B cell (primary cell): ENCODE measurements at regions not wholly inside any gene's neighbourhood (a gene's known extent, or its start where the extent isn't known, plus 50 kb on each side); places are given as distances from the start of the nearest gene placed in this dataset.

Experiments
- ATAC-seq: fragments of 200-7000 bp; cut with Tn5 transposase; one replicate; pipeline ENCODE4 v1.10.0; 2021; ENCODE audit warnings: low read depth, mild to moderate bottlenecking, moderate number of reproducible peaks, moderate library complexity
- CTCF ChIA-PET: fragments of 350-600 bp; sonication (Branson Sonifier 250); formaldehyde crosslinking; loops from one replicate; lab custom pipeline; 2021; ENCODE audit warnings: antibody characterized with exemption, inconsistent platforms; lab: Charles Lee
- POLR2A ChIA-PET: fragments of 350-600 bp; sonication (Branson Sonifier 250); formaldehyde crosslinking; loops from one replicate; lab custom pipeline; 2021; ENCODE audit warnings: antibody characterized with exemption; lab: Charles Lee
- DNase-seq: peaks from one replicate; pipeline ENCODE4 v3.0.0; 2013
- H2AFZ ChIP-seq: 2 replicates; pipeline ENCODE4 v1.6.1; 2012; ENCODE audit warnings: mild to moderate bottlenecking, low read depth, low read length; ENCODE audit not compliant: insufficient read depth, poor library complexity, severe bottlenecking
- H3K27ac ChIP-seq, 2 donors: 1 replicate in 1 of 2; 2 replicates in 1 of 2; pipeline ENCODE4 v1.5.1; 2012 to 2013; ENCODE audit warnings: low read length in 2 of 2, mild to moderate bottlenecking in 2 of 2, moderate library complexity in 1 of 2
- H3K27me3 ChIP-seq, 4 experiments: fragments of 200-600 bp in 1 of 4; sonication (generic) in 1 of 4; replicated peaks in 1 of 4; 1 replicate in 2 of 4; 2 replicates in 2 of 4; pipeline versions ENCODE4 v1.6.1 to v1.7.0; 2013 to 2016; ENCODE audit warnings: low read length in 3 of 4, mild to moderate bottlenecking in 2 of 4, mixed read lengths in 1 of 4, moderate library complexity in 1 of 4; ENCODE audit not compliant: insufficient read depth in 4 of 4, control insufficient read depth in 3 of 4; ENCODE audit errors: control extremely low read depth in 1 of 4
- H3K36me3 ChIP-seq, 2 experiments: replicated peaks in 1 of 2; 1 replicate in 1 of 2; 2 replicates in 1 of 2; pipeline versions ENCODE4 v1.6.1 to v1.7.1; 2013; ENCODE audit warnings: low read length in 1 of 2; ENCODE audit not compliant: insufficient read depth in 2 of 2, control insufficient read depth in 1 of 2; ENCODE audit errors: control extremely low read depth in 1 of 2, extremely low read depth in 1 of 2
- H3K4me1 ChIP-seq, 2 donors: fragments of 200-600 bp in 1 of 2; sonication (generic) in 1 of 2; 1 replicate in 1 of 2; 2 replicates in 1 of 2; pipeline versions ENCODE4 v1.5.1 to v1.6.1; 2013 to 2017; ENCODE audit warnings: low read length in 2 of 2; ENCODE audit not compliant: control insufficient read depth in 2 of 2, insufficient read depth in 2 of 2
- H3K4me2 ChIP-seq: replicated peaks from 2 replicates; pipeline ENCODE3; 2012; ENCODE audit warnings: mild to moderate bottlenecking, low read depth, low read length; ENCODE audit not compliant: poor library complexity, severe bottlenecking
- H3K4me3 ChIP-seq, 5 experiments: fragments of 200-600 bp in 1 of 5; sonication (generic) in 1 of 5; 1 replicate in 3 of 5; 2 replicates in 2 of 5; pipeline versions ENCODE4 v1.5.1 to v1.7.0; 2011 to 2016; ENCODE audit warnings: low read length in 4 of 5, mild to moderate bottlenecking in 4 of 5, low read depth in 2 of 5, control low read depth in 1 of 5, moderate library complexity in 1 of 5; ENCODE audit not compliant: insufficient read depth in 1 of 5; ENCODE audit errors: control extremely low read depth in 1 of 5, extremely low read depth in 1 of 5
- H3K79me2 ChIP-seq: fragments of 200-600 bp; sonication (generic); one replicate; pipeline ENCODE4 v1.6.0; 2016; ENCODE audit warnings: low read length; ENCODE audit not compliant: control insufficient read depth, insufficient read depth
- H3K9ac ChIP-seq: fragments of 200-600 bp; sonication (generic); 2 replicates; pipeline ENCODE4 v1.6.1; 2017; ENCODE audit warnings: mild to moderate bottlenecking, low read length, moderate library complexity
- H3K9me3 ChIP-seq, 3 donors: one replicate each; pipeline versions ENCODE4 v1.6.1 to v1.7.1; 2013; ENCODE audit warnings: low read length in 2 of 3; ENCODE audit not compliant: control insufficient read depth in 2 of 3, insufficient read depth in 1 of 3; ENCODE audit errors: control extremely low read depth in 1 of 3
- H4K20me1 ChIP-seq: 2 replicates; pipeline ENCODE4 v1.6.0; 2012; ENCODE audit warnings: mild to moderate bottlenecking, low read length; ENCODE audit not compliant: insufficient read depth, control insufficient read depth, poor library complexity, severe bottlenecking
- H3K27ac Mint-ChIP-seq: one replicate; pipeline ENCODE4 v1.8.0; 2021; ENCODE audit warnings: mixed read lengths
- H3K27me3 Mint-ChIP-seq: one replicate; pipeline ENCODE4 v1.8.0; 2021; ENCODE audit warnings: mixed read lengths
- H3K4me1 Mint-ChIP-seq: one replicate; pipeline ENCODE4 v1.8.0; 2021; ENCODE audit warnings: mixed read lengths
- H3K4me3 Mint-ChIP-seq: one replicate; pipeline ENCODE4 v1.8.0; 2021; ENCODE audit warnings: mixed read lengths
- H3K9me3 Mint-ChIP-seq: one replicate; pipeline ENCODE4 v1.8.0; 2022; ENCODE audit warnings: mixed read lengths; ENCODE audit not compliant: insufficient read depth
- EZH2 ChIP-seq: IDR thresholded peaks from 2 replicates; pipeline ENCODE4 v1.6.1; 2012; ENCODE audit warnings: borderline replicate concordance, low read depth, mild to moderate bottlenecking, moderate library complexity, low read length; ENCODE audit not compliant: insufficient read depth, poor library complexity, severe bottlenecking
- WGBS: methylation state at CpG from one replicate; pipeline ENCODE4 v1.1.5; 2013; ENCODE audit warnings: missing lambda C conversion rate; ENCODE audit not compliant: insufficient coverage; 5-methylcytosine and 5-hydroxymethylcytosine counted together
- intact Hi-C: fragments of 100-400 bp; cut with micrococcal nuclease; formaldehyde crosslinking; loops from one replicate; pipeline ENCODE4 v1.10.0; 2022
- TF ChIP-seq, protein P1 (sequence below): fragments of 200-600 bp; IDR thresholded peaks from one replicate; pipeline ENCODE4 v1.8.0; 2022; ENCODE audit warnings: antibody characterized with exemption, mild to moderate bottlenecking

DNA sequence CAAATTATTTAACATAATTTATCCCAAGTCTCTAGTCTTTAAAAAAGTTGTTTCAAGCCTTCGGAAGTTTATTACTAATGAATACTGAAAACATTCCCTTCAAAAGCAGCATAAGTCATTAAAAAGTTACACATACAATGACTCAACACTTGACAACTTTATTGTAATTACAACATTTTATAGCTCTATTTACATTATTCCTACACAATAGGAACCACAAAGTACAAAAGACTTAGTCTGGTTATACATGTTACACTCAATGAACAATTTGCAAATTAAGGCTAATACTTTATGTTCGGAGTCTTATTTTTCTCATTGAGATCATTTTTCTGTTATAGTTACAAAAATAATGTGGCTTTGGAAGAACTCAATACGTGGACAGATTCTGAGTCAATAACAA, 114.4 kb upstream of the POF1B start:
- no peaks in the 10 kb centered on the region for H3K79me2 ChIP-seq
- POLR2A ChIA-PET: no interaction called here
- H3K27me3 Mint-ChIP-seq: no peaks in the 10 kb centered on the region
- H4K20me1 ChIP-seq: no peaks in the 10 kb centered on the region
- peaks cover 9% of the 10 kb centered on the region for H3K4me1 Mint-ChIP-seq
- CTCF ChIA-PET: no interaction called here
- no peaks in the 10 kb centered on the region for H3K9me3 ChIP-seq
- H3K4me3 ChIP-seq: no peak overlapping the region
- no peaks in the 10 kb centered on the region for H3K36me3 ChIP-seq
- no peak overlapping the region for H3K27ac ChIP-seq
- ATAC-seq: no peak
- no CpG with 5 or more reads among the region's 3 CpGs for WGBS
- H3K9me3 Mint-ChIP-seq: no peaks in the 10 kb centered on the region
- TF ChIP-seq EZH2: no peak
- TF ChIP-seq, protein P1, sequence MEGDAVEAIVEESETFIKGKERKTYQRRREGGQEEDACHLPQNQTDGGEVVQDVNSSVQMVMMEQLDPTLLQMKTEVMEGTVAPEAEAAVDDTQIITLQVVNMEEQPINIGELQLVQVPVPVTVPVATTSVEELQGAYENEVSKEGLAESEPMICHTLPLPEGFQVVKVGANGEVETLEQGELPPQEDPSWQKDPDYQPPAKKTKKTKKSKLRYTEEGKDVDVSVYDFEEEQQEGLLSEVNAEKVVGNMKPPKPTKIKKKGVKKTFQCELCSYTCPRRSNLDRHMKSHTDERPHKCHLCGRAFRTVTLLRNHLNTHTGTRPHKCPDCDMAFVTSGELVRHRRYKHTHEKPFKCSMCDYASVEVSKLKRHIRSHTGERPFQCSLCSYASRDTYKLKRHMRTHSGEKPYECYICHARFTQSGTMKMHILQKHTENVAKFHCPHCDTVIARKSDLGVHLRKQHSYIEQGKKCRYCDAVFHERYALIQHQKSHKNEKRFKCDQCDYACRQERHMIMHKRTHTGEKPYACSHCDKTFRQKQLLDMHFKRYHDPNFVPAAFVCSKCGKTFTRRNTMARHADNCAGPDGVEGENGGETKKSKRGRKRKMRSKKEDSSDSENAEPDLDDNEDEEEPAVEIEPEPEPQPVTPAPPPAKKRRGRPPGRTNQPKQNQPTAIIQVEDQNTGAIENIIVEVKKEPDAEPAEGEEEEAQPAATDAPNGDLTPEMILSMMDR: no peak
- no peak overlapping the region for H3K4me2 ChIP-seq
- H3K27ac Mint-ChIP-seq: no peak overlapping the region
- no peak overlapping the region for H3K9ac ChIP-seq
- no peaks in the 10 kb centered on the region for H3K4me1 ChIP-seq
- H3K4me3 Mint-ChIP-seq: no peak overlapping the region
- no peak overlapping the region for H2AFZ ChIP-seq
- no peaks in the 10 kb centered on the region for H3K27me3 ChIP-seq
- intact Hi-C loops: no loop called here
- no peak for DNase-seq

DNA sequence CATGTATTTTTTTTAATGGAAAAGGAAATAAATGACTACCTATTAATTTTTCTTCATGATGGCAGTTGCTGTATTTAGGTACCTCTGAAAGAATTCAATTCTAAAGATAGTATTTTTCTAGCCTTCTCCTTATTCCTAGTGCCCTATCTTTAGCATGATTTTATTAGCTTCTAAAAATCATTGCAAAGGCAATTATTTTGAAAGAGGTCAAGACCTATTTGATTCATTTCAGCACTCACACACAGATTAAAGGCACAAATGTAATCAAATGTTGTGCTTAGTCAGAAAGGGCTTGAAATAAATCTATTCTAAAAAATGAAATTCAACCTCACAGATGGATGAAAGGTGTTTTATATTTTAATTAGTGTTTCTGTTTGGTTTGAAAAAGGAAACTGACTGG, 74.8 kb upstream of the POF1B start:
- Histone ChIP-seq H3K9ac (no peak overlapping the region), H3K27ac (no peak overlapping the region), H3K4me2 (no peak overlapping the region), H3K4me3 (no peak overlapping the region), H3K79me2 (no peaks in the 10 kb centered on the region), H2AFZ (no peak overlapping the region), H3K9me3 (no peaks in the 10 kb centered on the region), H3K36me3 (no peaks in the 10 kb centered on the region), H4K20me1 (no peaks in the 10 kb centered on the region), H3K27me3 (no peaks in the 10 kb centered on the region), H3K4me1 (no peaks in the 10 kb centered on the region)
- ChIA-PET POLR2A (no interaction called here), CTCF (no interaction called here)
- ATAC-seq (no peak), DNase-seq (no peak)
- intact Hi-C loops: no loop called here
- H3K9me3 Mint-ChIP-seq: no peaks in the 10 kb centered on the region
- H3K4me3 Mint-ChIP-seq: no peak overlapping the region
- no peak for TF ChIP-seq EZH2
- no peak overlapping the region for H3K27ac Mint-ChIP-seq
- H3K4me1 Mint-ChIP-seq: no peaks in the 10 kb centered on the region
- H3K27me3 Mint-ChIP-seq: peaks cover 3% of the 10 kb centered on the region
